Left colon (tissue), 2 donors: ENCODE measurements at regions not wholly inside any gene's neighbourhood (a gene's known extent, or its start where the extent isn't known, plus 50 kb on each side); places are given as distances from the start of the nearest gene placed in this dataset.

Experiments used
- ATAC-seq: fragments of 200-7000 bp; cut with Tn5 transposase; one replicate; pipeline ENCODE4 v1.9.1; 2020; ENCODE audit warnings: mild to moderate bottlenecking, moderate library complexity
- DNase-seq, 2 donors: peaks; one replicate each; pipeline ENCODE4 v3.0.0-alpha.2; 2020
- intact Hi-C, 2 donors: fragments of 100-400 bp; cut with DNase I in 1 of 2; cut with micrococcal nuclease in 1 of 2; formaldehyde crosslinking; loops; one replicate each; pipeline versions ENCODE4 v1.11.2 to v1.14.0; 2022; cut with DNase I, micrococcal nuclease
- donor health status: DM: no; HTN: no; CAD: no.
- donor health status: DM: yes; HTN: yes; CAD: no.

GRCh38 chr12:92650228-92650822 lies 52.5 kb upstream of the PLEKHG7 start:
- ATAC-seq = no peak
- DNase-seq = no peak
- intact Hi-C loops = no loop called here

- ATAC-seq (peak; percentile 92), DNase-seq (peak; percentile 29 to 41)
- intact Hi-C loops = loop anchor here in 1 of 2 donors (10.0 kb wide), 1 partner anchor 1265 kb away; no protein-coding TSS in a partner anchor
Observed at GRCh38 chr12:92649511-92650227, 53.1 kb upstream of the PLEKHG7 start.

GRCh38 chr12:92648242-92649031 lies 54.4 kb upstream of the PLEKHG7 start:
- intact Hi-C loops = loop anchor here in 1 of 2 donors (10.0 kb wide), 1 partner anchor 1264 kb away; no protein-coding TSS in a partner anchor
- ATAC-seq (no peak), DNase-seq (no peak)

GRCh38 chr12:92641291-92641690 lies 61.5 kb upstream of the PLEKHG7 start:
- no peak for ATAC-seq
- intact Hi-C loops = loop anchor here in 1 of 2 donors (10.0 kb wide), 1 partner anchor 1256 kb away; no protein-coding TSS in a partner anchor
- no peak for DNase-seq

GRCh38 chr12:92640691-92641090 lies 62.1 kb upstream of the PLEKHG7 start:
- intact Hi-C loops = loop anchor here in 1 of 2 donors (10.0 kb wide), 1 partner anchor 1256 kb away; no protein-coding TSS in a partner anchor
- no peak for ATAC-seq

GRCh38 chr12:92639017-92639416 lies 63.8 kb upstream of the PLEKHG7 start:
- no peak for ATAC-seq
- no peak for DNase-seq
- intact Hi-C loops = no loop called here

More at GRCh38 chr12:92640691-92641090, 62.1 kb upstream of the PLEKHG7 start:
- DNase-seq = no peak

- ATAC-seq (no peak), DNase-seq (no peak)
- intact Hi-C loops = no loop called here
Observed at GRCh38 chr12:92634730-92635129, 68.1 kb upstream of the PLEKHG7 start.

- no peak for ATAC-seq
Observed at GRCh38 chr12:92634202-92634601, 68.6 kb upstream of the PLEKHG7 start.

GRCh38 chr12:92630968-92631367 lies 71.8 kb upstream of the PLEKHG7 start:
- ATAC-seq = no peak
- intact Hi-C loops = no loop called here
- no peak for DNase-seq

More at GRCh38 chr12:92634202-92634601, 68.6 kb upstream of the PLEKHG7 start:
- no peak for DNase-seq
- intact Hi-C loops = no loop called here

GRCh38 chr12:92629349-92630065 lies 73.3 kb upstream of the PLEKHG7 start:
- intact Hi-C loops = no loop called here
- no peak for ATAC-seq
- no peak for DNase-seq

- intact Hi-C loops = no loop called here
- DNase-seq (no peak), ATAC-seq (no peak)
Observed at GRCh38 chr12:92628476-92628875, 74.3 kb upstream of the PLEKHG7 start.

GRCh38 chr12:92627511-92627910 lies 75.3 kb upstream of the PLEKHG7 start:
- DNase-seq (no peak), ATAC-seq (no peak)
- intact Hi-C loops = no loop called here

GRCh38 chr12:92625639-92626310 lies 77.0 kb upstream of the PLEKHG7 start:
- ATAC-seq (no peak), DNase-seq (no peak)
- intact Hi-C loops = no loop called here

GRCh38 chr12:92624236-92624635 lies 78.6 kb upstream of the PLEKHG7 start:
- DNase-seq = no peak
- no peak for ATAC-seq
- intact Hi-C loops = no loop called here

- DNase-seq (no peak), ATAC-seq (no peak)
- intact Hi-C loops = no loop called here
Observed at GRCh38 chr12:92623386-92623785, 79.4 kb upstream of the PLEKHG7 start.

- ATAC-seq (no peak), DNase-seq (no peak)
- intact Hi-C loops = no loop called here
Observed at GRCh38 chr12:92621833-92622232, 81.0 kb upstream of the PLEKHG7 start.

GRCh38 chr12:92621312-92621711 lies 81.5 kb upstream of the PLEKHG7 start:
- no peak for ATAC-seq
- no peak for DNase-seq
- intact Hi-C loops = no loop called here
